ENCODE measurements at regions not wholly inside any gene's neighbourhood (a gene's known extent, or its start where the extent isn't known, plus 50 kb on each side); places are given as distances from the start of the nearest gene placed in this dataset.
"Not testable (repeated sequence)": the region's sequence is repeated elsewhere in the genome, so short reads cannot be mapped to it uniquely, and the experiment has no call there.

DNA sequence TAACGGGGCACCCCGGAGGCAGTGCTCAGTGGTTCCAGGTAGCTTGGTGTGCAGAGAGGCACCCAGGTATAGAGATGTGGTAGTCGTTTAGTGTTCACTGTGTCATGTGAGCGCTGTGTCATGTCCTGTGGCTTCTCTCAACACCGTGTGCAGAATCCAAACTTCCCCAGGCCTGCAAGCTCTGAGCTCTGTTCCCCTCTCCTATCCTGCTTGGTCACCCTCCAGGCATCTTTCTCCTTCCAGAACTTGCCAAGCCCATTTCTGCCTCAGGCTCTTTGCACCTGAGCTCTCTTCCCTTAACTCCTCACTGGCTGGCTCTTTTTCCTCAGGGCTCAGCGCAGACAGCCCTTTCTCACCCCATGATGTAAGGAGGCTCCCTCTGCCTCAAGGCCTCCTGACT, 64.8 kb downstream of the CARTPT start:
- TF ChIP-seq POLR2A (IDR thresholded peaks at IDR 0.05) = no peak
- TF ChIP-seq, protein P1, sequence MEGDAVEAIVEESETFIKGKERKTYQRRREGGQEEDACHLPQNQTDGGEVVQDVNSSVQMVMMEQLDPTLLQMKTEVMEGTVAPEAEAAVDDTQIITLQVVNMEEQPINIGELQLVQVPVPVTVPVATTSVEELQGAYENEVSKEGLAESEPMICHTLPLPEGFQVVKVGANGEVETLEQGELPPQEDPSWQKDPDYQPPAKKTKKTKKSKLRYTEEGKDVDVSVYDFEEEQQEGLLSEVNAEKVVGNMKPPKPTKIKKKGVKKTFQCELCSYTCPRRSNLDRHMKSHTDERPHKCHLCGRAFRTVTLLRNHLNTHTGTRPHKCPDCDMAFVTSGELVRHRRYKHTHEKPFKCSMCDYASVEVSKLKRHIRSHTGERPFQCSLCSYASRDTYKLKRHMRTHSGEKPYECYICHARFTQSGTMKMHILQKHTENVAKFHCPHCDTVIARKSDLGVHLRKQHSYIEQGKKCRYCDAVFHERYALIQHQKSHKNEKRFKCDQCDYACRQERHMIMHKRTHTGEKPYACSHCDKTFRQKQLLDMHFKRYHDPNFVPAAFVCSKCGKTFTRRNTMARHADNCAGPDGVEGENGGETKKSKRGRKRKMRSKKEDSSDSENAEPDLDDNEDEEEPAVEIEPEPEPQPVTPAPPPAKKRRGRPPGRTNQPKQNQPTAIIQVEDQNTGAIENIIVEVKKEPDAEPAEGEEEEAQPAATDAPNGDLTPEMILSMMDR (IDR thresholded peaks at IDR 0.05) = no peak
- Histone ChIP-seq H3K4me1 (no peaks in the 10 kb centered on the region), H3K36me3 (no peaks in the 10 kb centered on the region), H3K4me3 (replicated peaks in 1 of 3) (no peak overlapping the region), H3K9me3 (no peaks in the 10 kb centered on the region), H3K27ac (no peak overlapping the region), H3K27me3 (no peaks in the 10 kb centered on the region)
- intact Hi-C loops (cut with DNase I) = loop anchor here (10.0 kb wide), 1 partner anchor 521 kb away; no protein-coding TSS in a partner anchor
- 90 to 91% methylated on average over 6 of the region's 6 CpGs for WGBS, 2 donors
- no peak for DNase-seq

GRCh38 chr5:71786337-71787055, 67.4 kb downstream of the CARTPT start:
- H3K27me3 ChIP-seq = no peaks in the 10 kb centered on the region
- no peak overlapping the region for H3K4me3 ChIP-seq (replicated peaks in 1 of 3)
- intact Hi-C loops (cut with DNase I) = loop anchor here (10.0 kb wide), 1 partner anchor 518 kb away; no protein-coding TSS in a partner anchor
- 70 to 72% methylated on average over 8 of the region's 8 CpGs for WGBS, 2 donors
- no peaks in the 10 kb centered on the region for H3K36me3 ChIP-seq
- DNase-seq = no peak
- H3K4me1 ChIP-seq = no peaks in the 10 kb centered on the region
- TF ChIP-seq POLR2A (IDR thresholded peaks at IDR 0.05) = no peak
- TF ChIP-seq, protein P1 (IDR thresholded peaks at IDR 0.05) = no peak
- no peaks in the 10 kb centered on the region for H3K9me3 ChIP-seq
- no peak overlapping the region for H3K27ac ChIP-seq

DNA sequence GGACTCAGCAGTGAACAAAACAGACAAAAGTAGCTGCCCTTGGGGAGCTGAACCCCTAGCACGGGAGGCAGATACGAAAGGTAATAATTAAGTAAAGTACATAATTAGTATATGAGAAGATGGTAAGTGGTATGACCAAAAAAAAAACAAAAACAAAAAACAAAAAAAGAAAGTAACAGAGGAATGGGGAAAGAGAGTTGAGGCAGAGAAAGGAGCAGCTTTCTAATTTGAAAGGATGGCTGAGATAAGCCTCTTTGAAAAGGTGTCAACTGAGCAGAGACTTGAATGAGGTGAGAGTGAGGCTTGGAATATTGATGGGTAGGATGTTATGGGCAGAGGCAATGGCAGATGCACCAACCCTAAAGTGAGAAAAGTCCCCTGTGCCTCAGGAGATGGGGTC, 69.7 kb downstream of the CARTPT start:
- no peaks in the 10 kb centered on the region for H3K9me3 ChIP-seq
- no peak overlapping the region for H3K4me3 ChIP-seq (replicated peaks in 1 of 3)
- 93% methylated on average over 2 of the region's 2 CpGs for WGBS, 2 donors
- intact Hi-C loops (cut with DNase I) = loop anchor here (10.0 kb wide), 1 partner anchor 516 kb away; no protein-coding TSS in a partner anchor
- TF ChIP-seq, protein P1 (IDR thresholded peaks at IDR 0.05) = no peak
- no peak for TF ChIP-seq POLR2A (IDR thresholded peaks at IDR 0.05)
- H3K27me3 ChIP-seq = no peaks in the 10 kb centered on the region
- no peak overlapping the region for H3K27ac ChIP-seq
- no peaks in the 10 kb centered on the region for H3K36me3 ChIP-seq
- H3K4me1 ChIP-seq = no peaks in the 10 kb centered on the region
- no peak for DNase-seq

DNA sequence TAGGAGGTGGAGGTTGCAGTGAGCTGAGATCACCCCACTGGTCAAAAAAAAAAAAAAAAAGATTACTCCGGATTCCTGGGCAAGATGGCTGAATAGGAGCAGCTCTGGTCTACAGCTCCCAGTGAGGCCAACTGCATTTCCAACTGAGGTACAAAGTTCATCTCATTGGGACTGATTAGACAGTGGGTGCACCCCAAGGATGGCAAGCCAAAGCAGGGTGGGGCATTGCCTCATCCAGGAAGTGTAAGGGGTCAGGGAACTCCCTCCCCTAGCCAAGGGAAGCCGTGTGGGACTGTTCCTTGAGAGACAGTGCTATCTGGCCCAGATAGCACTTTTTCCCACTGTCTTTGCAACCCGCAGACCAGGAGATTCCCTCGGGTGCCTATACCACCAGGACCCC, 70.7 kb downstream of the CARTPT start:
- Histone ChIP-seq H3K27ac (no peak overlapping the region), H3K4me3 (replicated peaks in 1 of 3) (no peak overlapping the region), H3K27me3 (no peaks in the 10 kb centered on the region), H3K9me3 (no peaks in the 10 kb centered on the region), H3K36me3 (no peaks in the 10 kb centered on the region), H3K4me1 (no peaks in the 10 kb centered on the region)
- 93 to 100% methylated on average over 1 to 4 of the region's 4 CpGs for WGBS, 2 donors
- TF ChIP-seq POLR2A (IDR thresholded peaks at IDR 0.05) = no peak
- TF ChIP-seq, protein P1 (IDR thresholded peaks at IDR 0.05) = no peak
- no peak for DNase-seq
- intact Hi-C loops (cut with DNase I) = loop anchor here (10.0 kb wide), 1 partner anchor 515 kb away; no protein-coding TSS in a partner anchor

DNA sequence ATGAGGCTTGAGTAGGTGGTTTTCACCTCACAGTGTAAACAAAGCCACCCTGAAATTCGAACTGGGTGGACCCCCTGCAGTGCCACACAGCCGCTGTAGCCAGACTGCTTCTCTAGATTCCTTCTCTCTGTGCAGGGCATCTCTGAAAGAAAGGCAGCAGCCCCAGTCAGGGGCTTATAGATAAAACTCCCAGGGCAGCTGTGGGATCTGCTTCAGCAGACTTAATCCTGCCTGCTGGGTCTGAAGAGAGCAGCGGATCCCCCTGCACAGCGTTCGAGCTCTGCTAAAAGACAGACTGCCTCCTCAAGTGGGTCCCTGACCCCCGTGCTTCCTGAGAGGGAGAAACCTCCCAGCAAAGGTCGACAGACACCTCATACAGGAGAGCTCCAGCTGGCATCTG, 71.4 kb downstream of the CARTPT start:
- TF ChIP-seq, protein P1 (IDR thresholded peaks at IDR 0.05) = no peak
- TF ChIP-seq POLR2A (IDR thresholded peaks at IDR 0.05) = no peak
- WGBS, 2 donors = 49 to 59% methylated on average over 6 to 7 of the region's 7 CpGs

DNA sequence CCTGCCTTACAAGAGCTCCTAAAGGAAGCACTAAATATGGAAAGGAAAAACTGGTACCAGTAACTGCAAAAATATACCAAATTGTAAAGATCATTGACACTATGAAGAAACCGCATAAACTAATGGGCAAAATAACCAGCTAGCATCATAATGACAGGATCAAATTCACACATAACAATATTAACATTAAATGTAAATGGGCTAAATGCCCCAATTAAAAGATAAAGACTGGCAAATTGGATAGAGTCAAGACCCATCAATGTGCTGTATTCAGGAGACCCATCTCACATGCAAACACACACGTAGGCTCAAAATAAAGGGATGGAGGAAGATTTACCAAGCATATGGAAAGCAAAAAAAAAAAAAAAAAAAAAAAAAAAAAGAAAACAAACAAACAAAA, 73.0 kb downstream of the CARTPT start:
- H3K36me3 ChIP-seq; DNase-seq; H3K4me1 ChIP-seq; H3K27me3 ChIP-seq; intact Hi-C loops (cut with DNase I); H3K9me3 ChIP-seq; H3K4me3 ChIP-seq (replicated peaks in 1 of 3); H3K27ac ChIP-seq: not testable (repeated sequence)
- 87 to 91% methylated on average over 2 of the region's 2 CpGs for WGBS, 2 donors

More for the DNA sequence above, 71.4 kb downstream of the CARTPT start:
- Histone ChIP-seq H3K27ac (no peak overlapping the region), H3K4me1 (no peaks in the 10 kb centered on the region), H3K9me3 (no peaks in the 10 kb centered on the region), H3K4me3 (replicated peaks in 1 of 3) (no peak overlapping the region), H3K27me3 (no peaks in the 10 kb centered on the region), H3K36me3 (no peaks in the 10 kb centered on the region)
- intact Hi-C loops (cut with DNase I) = no loop called here
- no peak for DNase-seq

Measured in thyroid gland (tissue), 4 donors.